CD14-positive monocyte (primary cell): ENCODE measurements at regions not wholly inside any gene's neighbourhood (a gene's known extent, or its start where the extent isn't known, plus 50 kb on each side); places are given as distances from the start of the nearest gene placed in this dataset.

ENCODE experiments used
- DNase-seq, 3 donors: peaks; one replicate each; pipeline ENCODE4 v3.0.0-alpha.2; 2011 to 2022
- H2AFZ ChIP-seq: 2 replicates; pipeline ENCODE4 v1.6.0; 2012; ENCODE audit warnings: mild to moderate bottlenecking, low read depth, low read length, inconsistent platforms; ENCODE audit not compliant: insufficient read depth, poor library complexity, severe bottlenecking
- H3K27ac ChIP-seq, 2 donors: 1 replicate in 1 of 2; 2 replicates in 1 of 2; pipeline ENCODE4 v1.5.1; 2012 to 2013; ENCODE audit warnings: low read length in 2 of 2, control low read depth in 1 of 2, inconsistent platforms in 1 of 2, low read depth in 1 of 2, mild to moderate bottlenecking in 1 of 2
- H3K27me3 ChIP-seq, 2 donors: one replicate each; pipeline versions ENCODE4 v1.6.0 to v1.6.1; 2011 to 2013; ENCODE audit warnings: low read length in 2 of 2; ENCODE audit not compliant: control insufficient read depth in 2 of 2, insufficient read depth in 2 of 2
- H3K36me3 ChIP-seq, 2 donors: replicated peaks in 1 of 2; 1 replicate in 1 of 2; 2 replicates in 1 of 2; pipeline versions ENCODE4 v1.5.1 to v1.6.1; 2012 to 2013; ENCODE audit warnings: low read length in 2 of 2, control low read depth in 1 of 2, inconsistent platforms in 1 of 2, mild to moderate bottlenecking in 1 of 2; ENCODE audit not compliant: insufficient read depth in 2 of 2, control insufficient read depth in 1 of 2
- H3K4me1 ChIP-seq, 2 donors: 1 replicate in 1 of 2; 2 replicates in 1 of 2; pipeline versions ENCODE4 v1.5.1 to v1.6.1; 2012 to 2013; ENCODE audit warnings: low read length in 2 of 2, control low read depth in 1 of 2, inconsistent platforms in 1 of 2, mild to moderate bottlenecking in 1 of 2, moderate library complexity in 1 of 2; ENCODE audit not compliant: insufficient read depth in 2 of 2, control insufficient read depth in 1 of 2
- H3K4me2 ChIP-seq: replicated peaks from 2 replicates; pipeline ENCODE3; 2012; ENCODE audit warnings: low read length, moderate library complexity, mild to moderate bottlenecking; ENCODE audit not compliant: poor library complexity, severe bottlenecking; ENCODE audit errors: extremely low read depth
- H3K4me3 ChIP-seq, 3 experiments: fragments of 200-600 bp in 1 of 3; sonication (generic) in 1 of 3; replicated peaks in 1 of 3; 1 replicate in 2 of 3; 2 replicates in 1 of 3; pipeline ENCODE4 v1.5.1; 2011 to 2013; ENCODE audit warnings: low read length in 3 of 3, mild to moderate bottlenecking in 3 of 3, control low read depth in 2 of 3, low read depth in 2 of 3, inconsistent platforms in 1 of 3, moderate library complexity in 1 of 3
- H3K79me2 ChIP-seq: 2 replicates; pipeline ENCODE4 v1.6.0; 2012; ENCODE audit warnings: mild to moderate bottlenecking, control low read depth, inconsistent platforms, low read length, moderate library complexity; ENCODE audit not compliant: insufficient read depth
- H3K9ac ChIP-seq: 2 replicates; pipeline ENCODE4 v1.6.0; 2017; ENCODE audit warnings: low read length, mild to moderate bottlenecking; ENCODE audit not compliant: insufficient read depth, poor library complexity, severe bottlenecking
- H3K9me3 ChIP-seq, 2 donors: replicated peaks in 1 of 2; 1 replicate in 1 of 2; 2 replicates in 1 of 2; pipeline versions ENCODE4 v1.5.1 to v1.6.1; 2012 to 2013; ENCODE audit warnings: low read length in 2 of 2, control low read depth in 1 of 2; ENCODE audit not compliant: control insufficient read depth in 1 of 2, insufficient read depth in 1 of 2
- H4K20me1 ChIP-seq: 2 replicates; pipeline ENCODE4 v1.6.0; 2012; ENCODE audit warnings: mild to moderate bottlenecking, low read length, control low read depth, moderate library complexity; ENCODE audit not compliant: insufficient read depth
- H3K27ac Mint-ChIP-seq, 7 donors: one replicate each; pipeline ENCODE4 v1.8.0; 2020; ENCODE audit warnings: mild to moderate bottlenecking in 7 of 7, mixed read lengths in 7 of 7, moderate library complexity in 6 of 7, inconsistent platforms in 2 of 7
- H3K27me3 Mint-ChIP-seq, 3 donors: one replicate each; pipeline ENCODE4 v1.8.0; 2021 to 2022; ENCODE audit warnings: low read depth in 3 of 3, mild to moderate bottlenecking in 3 of 3, mixed read lengths in 3 of 3, moderate library complexity in 3 of 3, inconsistent platforms in 1 of 3
- H3K36me3 Mint-ChIP-seq, 2 donors: one replicate each; pipeline ENCODE4 v1.8.0; 2020; ENCODE audit warnings: mixed read lengths in 2 of 2, inconsistent platforms in 1 of 2, mild to moderate bottlenecking in 1 of 2
- H3K4me1 Mint-ChIP-seq: one replicate; pipeline ENCODE4 v1.8.0; 2020; ENCODE audit warnings: mild to moderate bottlenecking, mixed read lengths
- H3K4me3 Mint-ChIP-seq, 2 donors: one replicate each; pipeline ENCODE4 v1.8.0; 2020; ENCODE audit warnings: mild to moderate bottlenecking in 2 of 2, mixed read lengths in 2 of 2, moderate library complexity in 1 of 2
- H3K9me3 Mint-ChIP-seq, 7 donors: one replicate each; pipeline ENCODE4 v1.8.0; 2020 to 2022; ENCODE audit warnings: mixed read lengths in 7 of 7, mild to moderate bottlenecking in 6 of 7, moderate library complexity in 6 of 7, inconsistent platforms in 2 of 7
- WGBS: methylation state at CpG from one replicate; pipeline ENCODE4 v1.1.5; 2013; ENCODE audit warnings: missing lambda C conversion rate; ENCODE audit not compliant: insufficient coverage; 5-methylcytosine and 5-hydroxymethylcytosine counted together
- intact Hi-C, 2 donors: fragments of 100-400 bp; cut with micrococcal nuclease; formaldehyde crosslinking; loops; one replicate each; pipeline versions ENCODE4 v1.15.0 to v1.15.1; 2023
- TF ChIP-seq, protein P1 (sequence below): fragments of 200-600 bp; IDR thresholded peaks from one replicate; pipeline ENCODE4 v1.8.0; 2022; ENCODE audit warnings: antibody characterized with exemption, mild to moderate bottlenecking

GRCh38 chr5:156271569-156271968 lies 55.4 kb upstream of the SGCD start:
- H3K9me3 Mint-ChIP-seq, result peaks cover 0 to 9% (median 6%) of the 10 kb centered on the region in 7 donors
- Histone ChIP-seq H4K20me1 (no peaks in the 10 kb centered on the region), H3K4me3 (no peak overlapping the region), H3K79me2 (no peaks in the 10 kb centered on the region), H3K9ac (no peak overlapping the region), H3K27me3 (no peaks in the 10 kb centered on the region), H3K9me3 (peaks cover 10 to 13% of the 10 kb centered on the region in 2 donors), H3K4me1 (no peaks in the 10 kb centered on the region), H3K36me3 (no peaks in the 10 kb centered on the region), H2AFZ (no peak overlapping the region), H3K27ac (no peak overlapping the region), H3K4me2 (no peak overlapping the region)
- no peak overlapping the region for H3K4me3 Mint-ChIP-seq
- no peak for DNase-seq
- no peaks in the 10 kb centered on the region for H3K27me3 Mint-ChIP-seq
- TF ChIP-seq, protein P1, sequence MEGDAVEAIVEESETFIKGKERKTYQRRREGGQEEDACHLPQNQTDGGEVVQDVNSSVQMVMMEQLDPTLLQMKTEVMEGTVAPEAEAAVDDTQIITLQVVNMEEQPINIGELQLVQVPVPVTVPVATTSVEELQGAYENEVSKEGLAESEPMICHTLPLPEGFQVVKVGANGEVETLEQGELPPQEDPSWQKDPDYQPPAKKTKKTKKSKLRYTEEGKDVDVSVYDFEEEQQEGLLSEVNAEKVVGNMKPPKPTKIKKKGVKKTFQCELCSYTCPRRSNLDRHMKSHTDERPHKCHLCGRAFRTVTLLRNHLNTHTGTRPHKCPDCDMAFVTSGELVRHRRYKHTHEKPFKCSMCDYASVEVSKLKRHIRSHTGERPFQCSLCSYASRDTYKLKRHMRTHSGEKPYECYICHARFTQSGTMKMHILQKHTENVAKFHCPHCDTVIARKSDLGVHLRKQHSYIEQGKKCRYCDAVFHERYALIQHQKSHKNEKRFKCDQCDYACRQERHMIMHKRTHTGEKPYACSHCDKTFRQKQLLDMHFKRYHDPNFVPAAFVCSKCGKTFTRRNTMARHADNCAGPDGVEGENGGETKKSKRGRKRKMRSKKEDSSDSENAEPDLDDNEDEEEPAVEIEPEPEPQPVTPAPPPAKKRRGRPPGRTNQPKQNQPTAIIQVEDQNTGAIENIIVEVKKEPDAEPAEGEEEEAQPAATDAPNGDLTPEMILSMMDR, result no peak
- H3K36me3 Mint-ChIP-seq, result no peaks in the 10 kb centered on the region
- no peak overlapping the region for H3K27ac Mint-ChIP-seq
- intact Hi-C loops, result no loop called here
- H3K4me1 Mint-ChIP-seq, result no peaks in the 10 kb centered on the region

DNA sequence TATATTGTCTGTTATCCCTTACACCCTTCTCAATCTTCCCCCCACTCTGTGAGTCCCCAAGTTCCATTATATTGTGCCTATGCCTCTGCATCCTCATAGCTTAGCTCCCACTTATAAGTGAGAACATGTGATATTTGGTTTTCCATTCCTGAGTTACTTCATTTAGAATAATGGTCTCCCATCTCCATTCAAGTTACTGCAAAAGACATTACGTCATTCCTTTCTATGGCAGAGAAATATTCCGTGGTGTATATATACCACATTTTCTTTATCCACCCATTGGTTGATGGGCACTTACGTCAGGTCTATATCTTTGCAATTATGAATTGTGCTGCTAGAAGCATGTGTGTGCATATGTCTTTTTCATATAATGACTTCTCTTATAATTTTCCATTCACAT lies 54.8 kb upstream of the SGCD start:
- WGBS, result no CpG with 5 or more reads among the region's 3 CpGs

More for the DNA sequence above, 54.8 kb upstream of the SGCD start:
- Histone ChIP-seq H4K20me1 (no peaks in the 10 kb centered on the region), H3K4me1 (no peaks in the 10 kb centered on the region), H3K9ac (no peak overlapping the region), H3K27ac (no peak overlapping the region), H3K4me2 (no peak overlapping the region), H3K36me3 (no peaks in the 10 kb centered on the region), H3K4me3 (no peak overlapping the region), H3K27me3 (no peaks in the 10 kb centered on the region), H3K79me2 (no peaks in the 10 kb centered on the region), H2AFZ (no peak overlapping the region), H3K9me3 (peaks cover 10 to 13% of the 10 kb centered on the region in 2 donors)
- Mint-ChIP-seq H3K4me3 (no peak overlapping the region), H3K36me3 (no peaks in the 10 kb centered on the region), H3K4me1 (no peaks in the 10 kb centered on the region), H3K9me3 (peaks cover 0 to 9% (median 6%) of the 10 kb centered on the region in 7 donors), H3K27ac (no peak overlapping the region), H3K27me3 (no peaks in the 10 kb centered on the region)
- TF ChIP-seq, protein P1, result no peak
- no peak for DNase-seq
- intact Hi-C loops, result no loop called here
